AG09319 (cell line): ENCODE measurements at regions not wholly inside any gene's neighbourhood (a gene's known extent, or its start where the extent isn't known, plus 50 kb on each side); places are given as distances from the start of the nearest gene placed in this dataset.
"Not testable (repeated sequence)": the region's sequence is repeated elsewhere in the genome, so short reads cannot be mapped to it uniquely, and the experiment has no call there.

ENCODE experiments used
- DNase-seq: peaks from one replicate; pipeline ENCODE4 v3.0.0-alpha.2; 2010; ENCODE audit warnings: low read depth; ENCODE audit errors: extremely low read depth
- CTCF ChIP-seq: IDR thresholded peaks from 2 replicates; pipeline ENCODE4 v1.5.1; 2011; ENCODE audit warnings: low read depth, mild to moderate bottlenecking, inconsistent platforms, low read length, moderate library complexity

- no peak for DNase-seq
- no peak for TF ChIP-seq CTCF
These were observed 61.1 kb upstream of the FBXO28 start for GRCh38 chr1:224052772-224053171.

GRCh38 chr1:224051782-224052181, 62.1 kb upstream of the FBXO28 start:
- DNase-seq: not testable (repeated sequence)

GRCh38 chr1:224051086-224051406, 62.9 kb upstream of the FBXO28 start:
- DNase-seq: no peak
- TF ChIP-seq CTCF: no peak

- no peak for TF ChIP-seq CTCF
- peak; percentile 23 for DNase-seq
These were observed 66.4 kb upstream of the FBXO28 start for GRCh38 chr1:224047538-224047937.

- DNase-seq: no peak
- no peak for TF ChIP-seq CTCF
These were observed 68.4 kb upstream of the FBXO28 start for GRCh38 chr1:224045556-224045955.

- TF ChIP-seq CTCF: no peak
- DNase-seq: no peak
These were observed 69.5 kb upstream of the FBXO28 start for GRCh38 chr1:224044420-224044819.

GRCh38 chr1:224042557-224043118, 71.3 kb upstream of the FBXO28 start:
- no peak for TF ChIP-seq CTCF
- DNase-seq: no peak

- no peak for TF ChIP-seq CTCF
- DNase-seq: no peak
These were observed 72.9 kb upstream of the FBXO28 start for GRCh38 chr1:224041032-224041431.

GRCh38 chr1:224040423-224040822, 73.5 kb upstream of the FBXO28 start:
- DNase-seq: not testable (repeated sequence)

GRCh38 chr1:224040006-224040405, 73.9 kb upstream of the FBXO28 start:
- not testable (repeated sequence) for DNase-seq

- not testable (repeated sequence) for DNase-seq
These were observed 75.1 kb upstream of the FBXO28 start for GRCh38 chr1:224038832-224039231.

GRCh38 chr1:224037362-224037761, 76.5 kb upstream of the FBXO28 start:
- DNase-seq: not testable (repeated sequence)
